ENCODE measurements at regions not wholly inside any gene's neighbourhood (a gene's known extent, or its start where the extent isn't known, plus 50 kb on each side); places are given as distances from the start of the nearest gene placed in this dataset.

- no peak for DNase-seq (ENCODE audit: low read depth)
These were observed 463.3 kb upstream of the DMAC1 start for GRCh38 chr9:8262625-8263622.

GRCh38 chr9:8261737-8262136 is 462.2 kb upstream of the DMAC1 start:
- DNase-seq (ENCODE audit: low read depth): no peak

GRCh38 chr9:8259028-8259427 is 459.4 kb upstream of the DMAC1 start:
- no peak for DNase-seq (ENCODE audit: low read depth)

- no peak for DNase-seq (ENCODE audit: low read depth)
These were observed 457.3 kb upstream of the DMAC1 start for GRCh38 chr9:8256880-8257279.

GRCh38 chr9:8255850-8256249 is 456.3 kb upstream of the DMAC1 start:
- no peak for DNase-seq (ENCODE audit: low read depth)

GRCh38 chr9:8254541-8254940 is 455.0 kb upstream of the DMAC1 start:
- DNase-seq (ENCODE audit: low read depth): peak; percentile 53

- DNase-seq (ENCODE audit: low read depth): no peak
These were observed 452.9 kb upstream of the DMAC1 start for GRCh38 chr9:8252445-8252844.

- DNase-seq (ENCODE audit: low read depth): no peak
These were observed 452.0 kb upstream of the DMAC1 start for GRCh38 chr9:8251566-8251965.

GRCh38 chr9:8244505-8245092 is 445.0 kb upstream of the DMAC1 start:
- no peak for DNase-seq (ENCODE audit: low read depth)

- no peak for DNase-seq (ENCODE audit: low read depth)
These were observed 441.6 kb upstream of the DMAC1 start for GRCh38 chr9:8241201-8241600.

- no peak for DNase-seq (ENCODE audit: low read depth)
These were observed 437.5 kb upstream of the DMAC1 start for GRCh38 chr9:8237096-8237495.

- DNase-seq (ENCODE audit: low read depth): no peak
These were observed 435.9 kb upstream of the DMAC1 start for GRCh38 chr9:8235489-8235888.

GRCh38 chr9:8234316-8234715 is 434.7 kb upstream of the DMAC1 start:
- no peak for DNase-seq (ENCODE audit: low read depth)

GRCh38 chr9:8232726-8233125 is 433.1 kb upstream of the DMAC1 start:
- no peak for DNase-seq (ENCODE audit: low read depth)

- DNase-seq (ENCODE audit: low read depth): no peak
These were observed 429.6 kb upstream of the DMAC1 start for GRCh38 chr9:8229226-8229625.

GRCh38 chr9:8224381-8224801 is 424.8 kb upstream of the DMAC1 start:
- DNase-seq (ENCODE audit: low read depth): peak; percentile 25

- DNase-seq (ENCODE audit: low read depth): no peak
These were observed 424.3 kb upstream of the DMAC1 start for GRCh38 chr9:8223861-8224260.

GRCh38 chr9:8221462-8221861 is 421.9 kb upstream of the DMAC1 start:
- DNase-seq (ENCODE audit: low read depth): no peak

GRCh38 chr9:8208465-8208864 is 408.9 kb upstream of the DMAC1 start:
- DNase-seq (ENCODE audit: low read depth): no peak

GRCh38 chr9:8207596-8207995 is 408.0 kb upstream of the DMAC1 start:
- no peak for DNase-seq (ENCODE audit: low read depth)

- DNase-seq (ENCODE audit: low read depth): no peak
These were observed 407.1 kb upstream of the DMAC1 start for GRCh38 chr9:8206720-8207119.

- no peak for DNase-seq (ENCODE audit: low read depth)
These were observed 406.0 kb upstream of the DMAC1 start for GRCh38 chr9:8205576-8205975.

GRCh38 chr9:8189881-8190280 is 390.3 kb upstream of the DMAC1 start:
- DNase-seq (ENCODE audit: low read depth): no peak
